ENCODE measurements at regions not wholly inside any gene's neighbourhood (a gene's known extent, or its start where the extent isn't known, plus 50 kb on each side); places are given as distances from the start of the nearest gene placed in this dataset.

- DNase-seq = no peak
These were observed 190.7 kb upstream of the FBXL4 start for GRCh38 chr6:99138445-99138844.

- no peak for DNase-seq
These were observed 189.6 kb upstream of the FBXL4 start for GRCh38 chr6:99137314-99137713.

GRCh38 chr6:99136488-99136887 is 188.7 kb upstream of the FBXL4 start:
- DNase-seq = no peak

GRCh38 chr6:99132026-99132635 is 184.4 kb upstream of the FBXL4 start:
- DNase-seq = no peak

- no peak for DNase-seq
These were observed 183.4 kb upstream of the FBXL4 start for GRCh38 chr6:99130897-99131873.

- no peak for DNase-seq
These were observed 182.1 kb upstream of the FBXL4 start for GRCh38 chr6:99129835-99130234.

GRCh38 chr6:99121748-99122147 is 174.0 kb upstream of the FBXL4 start:
- no peak for DNase-seq

GRCh38 chr6:99120641-99121040 is 172.9 kb upstream of the FBXL4 start:
- DNase-seq = no peak

- DNase-seq = peak; percentile 2 to 22
These were observed 171.6 kb upstream of the FBXL4 start for GRCh38 chr6:99119109-99120031.

GRCh38 chr6:99114769-99115406 is 167.1 kb upstream of the FBXL4 start:
- no peak for DNase-seq

- no peak for DNase-seq
These were observed 163.8 kb upstream of the FBXL4 start for GRCh38 chr6:99111590-99111989.

- DNase-seq = no peak
These were observed 162.3 kb upstream of the FBXL4 start for GRCh38 chr6:99110029-99110428.

- no peak for DNase-seq
These were observed 156.5 kb upstream of the FBXL4 start for GRCh38 chr6:99104218-99104617.

GRCh38 chr6:99099243-99099642 is 151.5 kb upstream of the FBXL4 start:
- DNase-seq = no peak

GRCh38 chr6:99096170-99096569 is 148.4 kb upstream of the FBXL4 start:
- DNase-seq = no peak

GRCh38 chr6:99093456-99094190 is 145.9 kb upstream of the FBXL4 start:
- no peak for DNase-seq

GRCh38 chr6:99092461-99092860 is 144.7 kb upstream of the FBXL4 start:
- no peak for DNase-seq

GRCh38 chr6:99091985-99092384 is 144.2 kb upstream of the FBXL4 start:
- no peak for DNase-seq

GRCh38 chr6:99080191-99080590 is 132.4 kb upstream of the FBXL4 start:
- DNase-seq = no peak

GRCh38 chr6:99079058-99079457 is 131.3 kb upstream of the FBXL4 start:
- no peak for DNase-seq

GRCh38 chr6:99073223-99073622 is 125.5 kb upstream of the FBXL4 start:
- no peak for DNase-seq

GRCh38 chr6:99066044-99066443 is 118.3 kb upstream of the FBXL4 start:
- no peak for DNase-seq
